HepG2 (cell line): ENCODE measurements at regions not wholly inside any gene's neighbourhood (a gene's known extent, or its start where the extent isn't known, plus 50 kb on each side); places are given as distances from the start of the nearest gene placed in this dataset.

Source experiments
- AHR ChIP-seq: IDR thresholded peaks from 2 replicates; pipeline ENCODE4 v1.6.1; 2018; ENCODE audit warnings: missing genetic modification reagents, missing compliant biosample characterization
- HDAC6 ChIP-seq: fragments of 200-600 bp; sonication (generic); IDR thresholded peaks from 2 replicates; pipeline ENCODE4 v1.7.0; 2017; ENCODE audit warnings: mild to moderate bottlenecking, antibody characterized with exemption, low read length, low read depth
- POLR2AphosphoS2 ChIP-seq: IDR thresholded peaks from 2 replicates; pipeline ENCODE4 v1.6.1; 2011; ENCODE audit warnings: low read depth, low read length, improper control_type of control experiment
- TF ChIP-seq, protein P1 (sequence below): IDR thresholded peaks from 2 replicates; pipeline ENCODE4 v1.6.1; 2016; ENCODE audit warnings: low read depth, control low read depth
- TF ChIP-seq, protein P2 (sequence below): sonication (generic); formaldehyde crosslinking; IDR thresholded peaks from 2 replicates; pipeline ENCODE4 v1.4.0; 2020; ENCODE audit warnings: missing genetic modification reagents, borderline replicate concordance

DNA sequence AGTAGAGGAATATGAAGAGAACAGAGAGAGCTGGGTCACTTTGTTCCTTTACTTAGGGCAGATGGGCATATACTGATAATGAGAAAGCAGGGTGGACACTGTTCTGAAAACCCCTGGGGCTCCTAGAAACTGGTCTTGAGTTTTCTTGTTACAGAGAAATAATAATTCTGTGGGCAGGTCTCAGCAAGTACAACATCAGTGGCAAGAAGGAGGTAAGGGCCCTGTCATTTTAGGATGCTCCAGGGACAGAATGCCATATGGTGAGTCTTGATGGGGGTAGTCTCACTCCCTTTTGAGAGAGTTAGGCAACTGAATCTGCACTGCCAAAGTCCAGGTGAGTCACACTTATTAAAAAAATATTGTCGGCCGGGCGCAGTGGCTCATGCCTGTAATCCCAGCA is 102.3 kb downstream of the KCNJ2 start:
- TF ChIP-seq AHR (CRISPR knock-in tag) (no peak), HDAC6 (no peak), POLR2AphosphoS2 (no peak)
- TF ChIP-seq, protein P1, sequence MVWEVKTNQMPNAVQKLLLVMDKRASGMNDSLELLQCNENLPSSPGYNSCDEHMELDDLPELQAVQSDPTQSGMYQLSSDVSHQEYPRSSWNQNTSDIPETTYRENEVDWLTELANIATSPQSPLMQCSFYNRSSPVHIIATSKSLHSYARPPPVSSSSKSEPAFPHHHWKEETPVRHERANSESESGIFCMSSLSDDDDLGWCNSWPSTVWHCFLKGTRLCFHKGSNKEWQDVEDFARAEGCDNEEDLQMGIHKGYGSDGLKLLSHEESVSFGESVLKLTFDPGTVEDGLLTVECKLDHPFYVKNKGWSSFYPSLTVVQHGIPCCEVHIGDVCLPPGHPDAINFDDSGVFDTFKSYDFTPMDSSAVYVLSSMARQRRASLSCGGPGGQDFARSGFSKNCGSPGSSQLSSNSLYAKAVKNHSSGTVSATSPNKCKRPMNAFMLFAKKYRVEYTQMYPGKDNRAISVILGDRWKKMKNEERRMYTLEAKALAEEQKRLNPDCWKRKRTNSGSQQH = no peak
- TF ChIP-seq, protein P2, sequence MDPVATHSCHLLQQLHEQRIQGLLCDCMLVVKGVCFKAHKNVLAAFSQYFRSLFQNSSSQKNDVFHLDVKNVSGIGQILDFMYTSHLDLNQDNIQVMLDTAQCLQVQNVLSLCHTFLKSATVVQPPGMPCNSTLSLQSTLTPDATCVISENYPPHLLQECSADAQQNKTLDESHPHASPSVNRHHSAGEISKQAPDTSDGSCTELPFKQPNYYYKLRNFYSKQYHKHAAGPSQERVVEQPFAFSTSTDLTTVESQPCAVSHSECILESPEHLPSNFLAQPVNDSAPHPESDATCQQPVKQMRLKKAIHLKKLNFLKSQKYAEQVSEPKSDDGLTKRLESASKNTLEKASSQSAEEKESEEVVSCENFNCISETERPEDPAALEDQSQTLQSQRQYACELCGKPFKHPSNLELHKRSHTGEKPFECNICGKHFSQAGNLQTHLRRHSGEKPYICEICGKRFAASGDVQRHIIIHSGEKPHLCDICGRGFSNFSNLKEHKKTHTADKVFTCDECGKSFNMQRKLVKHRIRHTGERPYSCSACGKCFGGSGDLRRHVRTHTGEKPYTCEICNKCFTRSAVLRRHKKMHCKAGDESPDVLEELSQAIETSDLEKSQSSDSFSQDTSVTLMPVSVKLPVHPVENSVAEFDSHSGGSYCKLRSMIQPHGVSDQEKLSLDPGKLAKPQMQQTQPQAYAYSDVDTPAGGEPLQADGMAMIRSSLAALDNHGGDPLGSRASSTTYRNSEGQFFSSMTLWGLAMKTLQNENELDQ (CRISPR knock-in tag) = no peak
